DOHH2 (cell line): ENCODE measurements at regions not wholly inside any gene's neighbourhood (a gene's known extent, or its start where the extent isn't known, plus 50 kb on each side); places are given as distances from the start of the nearest gene placed in this dataset.

ENCODE experiments used
- CTCF ChIP-seq: fragments of 200-600 bp; sonication (generic); IDR thresholded peaks from one replicate; pipeline ENCODE4 v1.5.1; 2014; ENCODE audit warnings: antibody characterized with exemption, mild to moderate bottlenecking, low read depth, low read length; ENCODE audit not compliant: poor library complexity, severe bottlenecking
- EZH2phosphoT487 ChIP-seq: fragments of 200-600 bp; sonication (generic); IDR thresholded peaks from 2 replicates; pipeline ENCODE4 v1.6.1; 2017; ENCODE audit warnings: borderline replicate concordance, mild to moderate bottlenecking, antibody characterized with exemption, low read length, moderate library complexity, mixed read lengths

GRCh38 chr22:19638282-19639015 lies 75.9 kb upstream of the SEPTIN5 start:
- no peak for TF ChIP-seq CTCF
- no peak for TF ChIP-seq EZH2phosphoT487
